ENCODE measurements at regions not wholly inside any gene's neighbourhood (a gene's known extent, or its start where the extent isn't known, plus 50 kb on each side); places are given as distances from the start of the nearest gene placed in this dataset.
"Not testable (repeated sequence)": the region's sequence is repeated elsewhere in the genome, so short reads cannot be mapped to it uniquely, and the experiment has no call there.

- Histone ChIP-seq H4K20me1 (ENCODE audit: insufficient read depth, low read length, poor library complexity, severe bottlenecking) (no peaks in the 10 kb centered on the region), H3K9me2 (replicated peaks; ENCODE audit: low read depth, low read length) (no peaks in the 10 kb centered on the region), H3K4me3 (ENCODE audit: low read length, poor library complexity, severe bottlenecking) (no peak overlapping the region), H3K27me3 (ENCODE audit: insufficient read depth, low read length, poor library complexity, severe bottlenecking) (no peaks in the 10 kb centered on the region), H3K9ac (ENCODE audit: low read depth, low read length, poor library complexity, severe bottlenecking) (no peak overlapping the region), H3K36me3 (ENCODE audit: insufficient read depth, low read length) (no peaks in the 10 kb centered on the region), H3K9me3 (ENCODE audit: insufficient read depth, low read depth, low read length) (no peaks in the 10 kb centered on the region), H3K4me1 (ENCODE audit: insufficient read depth, low read length, poor library complexity, severe bottlenecking) (no peaks in the 10 kb centered on the region), H2AFZ (ENCODE audit: low read length) (no peak overlapping the region), H3K79me2 (ENCODE audit: insufficient read depth, low read length) (no peaks in the 10 kb centered on the region), H3K4me2 (ENCODE audit: low read depth, low read length, poor library complexity, severe bottlenecking) (no peak overlapping the region), H3F3A (ENCODE audit: low read depth) (no peaks in the 10 kb centered on the region)
- TF ChIP-seq CTCF (conservative IDR thresholded peaks at IDR 0.05; ENCODE audit: low read length) = no peak
- no peak for TF ChIP-seq EZH2phosphoT487 (IDR thresholded peaks at IDR 0.05; ENCODE audit: borderline replicate concordance)
Observed at GRCh38 chr1:29409616-29410015, 173.3 kb downstream of the PTPRU start.

- Histone ChIP-seq H4K20me1 (ENCODE audit: insufficient read depth, low read length, poor library complexity, severe bottlenecking) (no peaks in the 10 kb centered on the region), H3K79me2 (ENCODE audit: insufficient read depth, low read length) (no peaks in the 10 kb centered on the region), H3K9me2 (replicated peaks; ENCODE audit: low read depth, low read length) (no peaks in the 10 kb centered on the region), H3K9me3 (ENCODE audit: insufficient read depth, low read depth, low read length) (no peaks in the 10 kb centered on the region), H3K9ac (ENCODE audit: low read depth, low read length, poor library complexity, severe bottlenecking) (no peak overlapping the region), H3K4me2 (ENCODE audit: low read depth, low read length, poor library complexity, severe bottlenecking) (no peak overlapping the region), H3K27me3 (ENCODE audit: insufficient read depth, low read length, poor library complexity, severe bottlenecking) (no peaks in the 10 kb centered on the region), H3F3A (ENCODE audit: low read depth) (no peaks in the 10 kb centered on the region), H3K36me3 (ENCODE audit: insufficient read depth, low read length) (no peaks in the 10 kb centered on the region), H2AFZ (ENCODE audit: low read length) (no peak overlapping the region), H3K4me3 (ENCODE audit: low read length, poor library complexity, severe bottlenecking) (no peak overlapping the region), H3K4me1 (ENCODE audit: insufficient read depth, low read length, poor library complexity, severe bottlenecking) (no peaks in the 10 kb centered on the region)
- no peak for TF ChIP-seq CTCF (conservative IDR thresholded peaks at IDR 0.05; ENCODE audit: low read length)
- TF ChIP-seq EZH2phosphoT487 (IDR thresholded peaks at IDR 0.05; ENCODE audit: borderline replicate concordance) = no peak
Observed at GRCh38 chr1:29408831-29409605, 172.7 kb downstream of the PTPRU start.

GRCh38 chr1:29406814-29407213 lies 170.5 kb downstream of the PTPRU start:
- no peaks in the 10 kb centered on the region for H4K20me1 ChIP-seq (ENCODE audit: insufficient read depth, low read length, poor library complexity, severe bottlenecking)
- TF ChIP-seq EZH2phosphoT487 (IDR thresholded peaks at IDR 0.05; ENCODE audit: borderline replicate concordance) (no peak), CTCF (conservative IDR thresholded peaks at IDR 0.05; ENCODE audit: low read length) (no peak)
- no peaks in the 10 kb centered on the region for H3K9me2 ChIP-seq (replicated peaks; ENCODE audit: low read depth, low read length)
- H3K4me2 ChIP-seq (ENCODE audit: low read depth, low read length, poor library complexity, severe bottlenecking) = no peak overlapping the region
- H3F3A ChIP-seq (ENCODE audit: low read depth) = no peaks in the 10 kb centered on the region
- no peaks in the 10 kb centered on the region for H3K27me3 ChIP-seq (ENCODE audit: insufficient read depth, low read length, poor library complexity, severe bottlenecking)
- no peaks in the 10 kb centered on the region for H3K4me1 ChIP-seq (ENCODE audit: insufficient read depth, low read length, poor library complexity, severe bottlenecking)
- H3K36me3 ChIP-seq (ENCODE audit: insufficient read depth, low read length) = no peaks in the 10 kb centered on the region
- no peak overlapping the region for H3K4me3 ChIP-seq (ENCODE audit: low read length, poor library complexity, severe bottlenecking)
- H3K79me2 ChIP-seq (ENCODE audit: insufficient read depth, low read length) = no peaks in the 10 kb centered on the region
- H3K9ac ChIP-seq (ENCODE audit: low read depth, low read length, poor library complexity, severe bottlenecking) = no peak overlapping the region
- H2AFZ ChIP-seq (ENCODE audit: low read length) = no peak overlapping the region
- no peaks in the 10 kb centered on the region for H3K9me3 ChIP-seq (ENCODE audit: insufficient read depth, low read depth, low read length)

- H3K79me2 ChIP-seq (ENCODE audit: insufficient read depth, low read length); H3K9ac ChIP-seq (ENCODE audit: low read depth, low read length, poor library complexity, severe bottlenecking); H4K20me1 ChIP-seq (ENCODE audit: insufficient read depth, low read length, poor library complexity, severe bottlenecking); H3F3A ChIP-seq (ENCODE audit: low read depth); H3K27me3 ChIP-seq (ENCODE audit: insufficient read depth, low read length, poor library complexity, severe bottlenecking); H3K4me3 ChIP-seq (ENCODE audit: low read length, poor library complexity, severe bottlenecking); H3K36me3 ChIP-seq (ENCODE audit: insufficient read depth, low read length); H3K4me1 ChIP-seq (ENCODE audit: insufficient read depth, low read length, poor library complexity, severe bottlenecking); H3K9me2 ChIP-seq (replicated peaks; ENCODE audit: low read depth, low read length); H2AFZ ChIP-seq (ENCODE audit: low read length); H3K9me3 ChIP-seq (ENCODE audit: insufficient read depth, low read depth, low read length); H3K4me2 ChIP-seq (ENCODE audit: low read depth, low read length, poor library complexity, severe bottlenecking): not testable (repeated sequence)
Observed at GRCh38 chr1:29400203-29400602, 163.9 kb downstream of the PTPRU start.
